PFSK-1 (cell line): ENCODE measurements at regions not wholly inside any gene's neighbourhood (a gene's known extent, or its start where the extent isn't known, plus 50 kb on each side); places are given as distances from the start of the nearest gene placed in this dataset.

Experiments
- FOXP2 ChIP-seq: optimal IDR thresholded peaks from 2 replicates; pipeline ENCODE3; 2011; ENCODE audit warnings: borderline replicate concordance, control low read depth, inconsistent platforms; ENCODE audit not compliant: insufficient read depth; ENCODE audit errors: extremely low read length, extremely low read depth
- SIN3A ChIP-seq: IDR thresholded peaks from 2 replicates; pipeline ENCODE4 v1.6.1; 2012; ENCODE audit warnings: mild to moderate bottlenecking, low read length, moderate library complexity, borderline replicate concordance; ENCODE audit not compliant: insufficient read depth
- TAF1 ChIP-seq: IDR thresholded peaks from 2 replicates; pipeline ENCODE4 v1.6.1; 2012; ENCODE audit warnings: low read length, control low read depth, borderline replicate concordance; ENCODE audit not compliant: insufficient read depth
- TF ChIP-seq, protein P1 (sequence below), 2 experiments: IDR thresholded peaks; 2 replicates each; pipeline versions ENCODE4 v1.6.1 to v1.8.0; 2011 to 2012; ENCODE audit warnings: low read depth in 2 of 2, low read length in 2 of 2, control low read depth in 1 of 2, inconsistent platforms in 1 of 2, mild to moderate bottlenecking in 1 of 2, moderate library complexity in 1 of 2; ENCODE audit not compliant: insufficient read depth in 1 of 2

DNA sequence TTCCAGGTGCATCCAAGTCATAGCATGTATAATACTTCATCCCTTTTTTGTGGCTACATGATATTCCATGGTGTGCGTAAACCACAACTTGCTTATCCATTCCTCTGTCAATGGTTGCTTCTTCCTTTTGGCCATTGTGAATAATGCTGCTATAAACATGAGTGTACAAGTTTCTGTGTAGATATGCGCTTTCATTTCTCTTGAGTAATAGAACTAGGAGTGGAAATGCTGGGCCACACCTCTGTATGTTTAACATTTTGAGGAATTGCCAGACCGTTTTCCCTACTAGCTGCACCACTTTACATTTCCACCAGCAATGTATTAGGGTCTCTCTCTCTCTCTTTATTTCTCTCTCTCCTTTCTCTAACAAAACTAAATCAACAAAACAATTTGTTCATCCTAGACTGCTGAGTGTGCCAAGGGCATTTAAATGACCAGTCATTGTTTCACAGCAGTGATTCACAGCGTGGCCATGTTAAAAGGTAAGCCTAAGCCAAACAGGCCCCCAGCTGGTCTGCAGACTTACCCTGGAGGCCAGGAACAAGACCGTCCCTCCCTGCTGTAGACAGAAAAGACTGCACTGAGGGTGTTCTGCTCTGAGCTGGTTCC lies 53.2 kb upstream of the LYST start:
- TF ChIP-seq, protein P1, sequence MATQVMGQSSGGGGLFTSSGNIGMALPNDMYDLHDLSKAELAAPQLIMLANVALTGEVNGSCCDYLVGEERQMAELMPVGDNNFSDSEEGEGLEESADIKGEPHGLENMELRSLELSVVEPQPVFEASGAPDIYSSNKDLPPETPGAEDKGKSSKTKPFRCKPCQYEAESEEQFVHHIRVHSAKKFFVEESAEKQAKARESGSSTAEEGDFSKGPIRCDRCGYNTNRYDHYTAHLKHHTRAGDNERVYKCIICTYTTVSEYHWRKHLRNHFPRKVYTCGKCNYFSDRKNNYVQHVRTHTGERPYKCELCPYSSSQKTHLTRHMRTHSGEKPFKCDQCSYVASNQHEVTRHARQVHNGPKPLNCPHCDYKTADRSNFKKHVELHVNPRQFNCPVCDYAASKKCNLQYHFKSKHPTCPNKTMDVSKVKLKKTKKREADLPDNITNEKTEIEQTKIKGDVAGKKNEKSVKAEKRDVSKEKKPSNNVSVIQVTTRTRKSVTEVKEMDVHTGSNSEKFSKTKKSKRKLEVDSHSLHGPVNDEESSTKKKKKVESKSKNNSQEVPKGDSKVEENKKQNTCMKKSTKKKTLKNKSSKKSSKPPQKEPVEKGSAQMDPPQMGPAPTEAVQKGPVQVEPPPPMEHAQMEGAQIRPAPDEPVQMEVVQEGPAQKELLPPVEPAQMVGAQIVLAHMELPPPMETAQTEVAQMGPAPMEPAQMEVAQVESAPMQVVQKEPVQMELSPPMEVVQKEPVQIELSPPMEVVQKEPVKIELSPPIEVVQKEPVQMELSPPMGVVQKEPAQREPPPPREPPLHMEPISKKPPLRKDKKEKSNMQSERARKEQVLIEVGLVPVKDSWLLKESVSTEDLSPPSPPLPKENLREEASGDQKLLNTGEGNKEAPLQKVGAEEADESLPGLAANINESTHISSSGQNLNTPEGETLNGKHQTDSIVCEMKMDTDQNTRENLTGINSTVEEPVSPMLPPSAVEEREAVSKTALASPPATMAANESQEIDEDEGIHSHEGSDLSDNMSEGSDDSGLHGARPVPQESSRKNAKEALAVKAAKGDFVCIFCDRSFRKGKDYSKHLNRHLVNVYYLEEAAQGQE (IDR thresholded peaks at IDR 0.05; ENCODE audit: insufficient read depth in 1 of 2, low read depth in 2 of 2, low read length in 2 of 2), result no peak
- TF ChIP-seq FOXP2 (no peak), SIN3A (no peak), TAF1 (no peak)
